DMS79 treated with DMSO at 0.1 percent for 48 hours (cell line): ENCODE measurements at regions not wholly inside any gene's neighbourhood (a gene's known extent, or its start where the extent isn't known, plus 50 kb on each side); places are given as distances from the start of the nearest gene placed in this dataset.

Experiments
- DNase-seq: peaks from one replicate; lab custom pipeline; 2025; lab: John Stamatoyannopoulos, UW

- no peak for DNase-seq
These were observed 239.0 kb downstream of the EIPR1 start for GRCh38 chr2:3138621-3139020.

GRCh38 chr2:3137651-3138300 lies 239.8 kb downstream of the EIPR1 start:
- no peak for DNase-seq

- no peak for DNase-seq
These were observed 241.9 kb downstream of the EIPR1 start for GRCh38 chr2:3135676-3136075.

- DNase-seq, result no peak
These were observed 243.5 kb downstream of the EIPR1 start for GRCh38 chr2:3134026-3134571.

- no peak for DNase-seq
These were observed 244.7 kb downstream of the EIPR1 start for GRCh38 chr2:3132966-3133365.

GRCh38 chr2:3132466-3132865 lies 245.2 kb downstream of the EIPR1 start:
- DNase-seq, result no peak

GRCh38 chr2:3131636-3132326 lies 245.8 kb downstream of the EIPR1 start:
- DNase-seq, result no peak

- DNase-seq, result no peak
These were observed 246.6 kb downstream of the EIPR1 start for GRCh38 chr2:3130889-3131635.

GRCh38 chr2:3130444-3130843 lies 247.2 kb downstream of the EIPR1 start:
- DNase-seq, result no peak

GRCh38 chr2:3129867-3130266 lies 247.8 kb downstream of the EIPR1 start:
- no peak for DNase-seq

GRCh38 chr2:3128786-3129185 lies 248.8 kb downstream of the EIPR1 start:
- no peak for DNase-seq

- no peak for DNase-seq
These were observed 249.9 kb downstream of the EIPR1 start for GRCh38 chr2:3127710-3128109.

- DNase-seq, result no peak
These were observed 250.6 kb downstream of the EIPR1 start for GRCh38 chr2:3126911-3127621.

GRCh38 chr2:3126171-3126910 lies 251.3 kb downstream of the EIPR1 start:
- no peak for DNase-seq

- DNase-seq, result no peak
These were observed 251.9 kb downstream of the EIPR1 start for GRCh38 chr2:3125761-3126130.

GRCh38 chr2:3125001-3125760 lies 252.4 kb downstream of the EIPR1 start:
- no peak for DNase-seq

GRCh38 chr2:3122525-3122924 lies 255.1 kb downstream of the EIPR1 start:
- DNase-seq, result no peak

- DNase-seq, result no peak
These were observed 256.0 kb downstream of the EIPR1 start for GRCh38 chr2:3121601-3122000.

- no peak for DNase-seq
These were observed 259.9 kb downstream of the EIPR1 start for GRCh38 chr2:3117650-3118216.

GRCh38 chr2:3116371-3116770 lies 261.2 kb downstream of the EIPR1 start:
- DNase-seq, result no peak
